Astrocyte (in vitro differentiated cells and primary cell): ENCODE measurements at regions not wholly inside any gene's neighbourhood (a gene's known extent, or its start where the extent isn't known, plus 50 kb on each side); places are given as distances from the start of the nearest gene placed in this dataset.

Experiments
- DNase-seq: peaks from one replicate; pipeline ENCODE4 v3.0.0-alpha.2; 2010; ENCODE audit warnings: low read depth
- FAIRE-seq: peaks from 2 replicates; lab custom pipeline; 2011; peaks lifted over from hg19 to GRCh38; lab: Jason Lieb, UNC
- H2AFZ ChIP-seq: 2 replicates; pipeline ENCODE4 v1.6.0; 2012; ENCODE audit warnings: low read depth, low read length, inconsistent platforms
- H3K27ac ChIP-seq: 2 replicates; pipeline ENCODE4 v1.5.1; 2011; ENCODE audit warnings: low read depth, low read length, inconsistent platforms
- H3K27me3 ChIP-seq: 2 replicates; pipeline ENCODE4 v1.6.0; 2011; ENCODE audit warnings: low read length, inconsistent platforms; ENCODE audit not compliant: insufficient read depth
- H3K36me3 ChIP-seq: 2 replicates; pipeline ENCODE4 v1.5.1; 2011; ENCODE audit warnings: low read length, inconsistent platforms; ENCODE audit not compliant: insufficient read depth
- H3K4me1 ChIP-seq: 2 replicates; pipeline ENCODE4 v1.5.1; 2011; ENCODE audit warnings: low read length, inconsistent platforms; ENCODE audit not compliant: insufficient read depth
- H3K4me2 ChIP-seq: 2 replicates; pipeline ENCODE4 v1.6.0; 2012; ENCODE audit warnings: low read length, inconsistent platforms
- H3K4me3 ChIP-seq: 2 replicates; pipeline ENCODE4 v1.5.1; 2011; ENCODE audit warnings: low read depth, mild to moderate bottlenecking, low read length, inconsistent platforms; ENCODE audit not compliant: insufficient read depth
- H3K79me2 ChIP-seq: 2 replicates; pipeline ENCODE4 v1.6.0; 2012; ENCODE audit warnings: mild to moderate bottlenecking, low read length, inconsistent platforms; ENCODE audit not compliant: insufficient read depth
- H3K9ac ChIP-seq: 2 replicates; pipeline ENCODE4 v1.6.0; 2012; ENCODE audit warnings: mild to moderate bottlenecking, low read length, inconsistent platforms
- H3K9me3 ChIP-seq: 2 replicates; pipeline ENCODE4 v1.5.1; 2012; ENCODE audit warnings: low read depth, mild to moderate bottlenecking, low read length, inconsistent platforms; ENCODE audit not compliant: insufficient read depth
- H4K20me1 ChIP-seq: 2 replicates; pipeline ENCODE4 v1.6.0; 2012; ENCODE audit warnings: low read length, inconsistent platforms; ENCODE audit not compliant: insufficient read depth
- H3K27ac Mint-ChIP-seq: one replicate; pipeline ENCODE4 v1.8.0; 2021; ENCODE audit warnings: mild to moderate bottlenecking, mixed read lengths; ENCODE audit not compliant: unreplicated experiment
- H3K27me3 Mint-ChIP-seq: one replicate; pipeline ENCODE4 v1.8.0; 2021; ENCODE audit warnings: low read depth, mixed read lengths; ENCODE audit not compliant: unreplicated experiment
- H3K36me3 Mint-ChIP-seq: one replicate; pipeline ENCODE4 v1.8.0; 2021; ENCODE audit warnings: low read depth, mixed read lengths; ENCODE audit not compliant: unreplicated experiment
- H3K4me1 Mint-ChIP-seq: one replicate; pipeline ENCODE4 v1.8.0; 2021; ENCODE audit warnings: low read depth, mixed read lengths; ENCODE audit not compliant: unreplicated experiment
- H3K4me3 Mint-ChIP-seq: one replicate; pipeline ENCODE4 v1.8.0; 2021; ENCODE audit warnings: mild to moderate bottlenecking, moderate library complexity, mixed read lengths; ENCODE audit not compliant: unreplicated experiment
- H3K9me3 Mint-ChIP-seq: one replicate; pipeline ENCODE4 v1.8.0; 2021; ENCODE audit warnings: mild to moderate bottlenecking, mixed read lengths; ENCODE audit not compliant: unreplicated experiment
- EZH2 ChIP-seq: IDR thresholded peaks from 2 replicates; pipeline ENCODE4 v1.6.1; 2012; ENCODE audit warnings: mild to moderate bottlenecking, low read length, inconsistent platforms; ENCODE audit not compliant: insufficient read depth
- TF ChIP-seq, protein P1 (sequence below): IDR thresholded peaks from 2 replicates; pipeline ENCODE4 v1.5.1; 2011; ENCODE audit warnings: low read depth, mild to moderate bottlenecking, inconsistent platforms, low read length, moderate library complexity; ENCODE audit not compliant: insufficient read depth

- Mint-ChIP-seq H3K36me3 (no peaks in the 10 kb centered on the region), H3K27ac (peak overlapping the region; percentile 48), H3K4me3 (no peak overlapping the region), H3K9me3 (peaks cover 6% of the 10 kb centered on the region), H3K4me1 (peaks cover 12% of the 10 kb centered on the region), H3K27me3 (peaks cover 13% of the 10 kb centered on the region)
- H3K4me2 ChIP-seq: peak overlapping the region; percentile 30
- H3K4me3 ChIP-seq: no peak overlapping the region
- FAIRE-seq (no peak), DNase-seq (peak; percentile 67)
- TF ChIP-seq EZH2: no peak
- TF ChIP-seq, protein P1, sequence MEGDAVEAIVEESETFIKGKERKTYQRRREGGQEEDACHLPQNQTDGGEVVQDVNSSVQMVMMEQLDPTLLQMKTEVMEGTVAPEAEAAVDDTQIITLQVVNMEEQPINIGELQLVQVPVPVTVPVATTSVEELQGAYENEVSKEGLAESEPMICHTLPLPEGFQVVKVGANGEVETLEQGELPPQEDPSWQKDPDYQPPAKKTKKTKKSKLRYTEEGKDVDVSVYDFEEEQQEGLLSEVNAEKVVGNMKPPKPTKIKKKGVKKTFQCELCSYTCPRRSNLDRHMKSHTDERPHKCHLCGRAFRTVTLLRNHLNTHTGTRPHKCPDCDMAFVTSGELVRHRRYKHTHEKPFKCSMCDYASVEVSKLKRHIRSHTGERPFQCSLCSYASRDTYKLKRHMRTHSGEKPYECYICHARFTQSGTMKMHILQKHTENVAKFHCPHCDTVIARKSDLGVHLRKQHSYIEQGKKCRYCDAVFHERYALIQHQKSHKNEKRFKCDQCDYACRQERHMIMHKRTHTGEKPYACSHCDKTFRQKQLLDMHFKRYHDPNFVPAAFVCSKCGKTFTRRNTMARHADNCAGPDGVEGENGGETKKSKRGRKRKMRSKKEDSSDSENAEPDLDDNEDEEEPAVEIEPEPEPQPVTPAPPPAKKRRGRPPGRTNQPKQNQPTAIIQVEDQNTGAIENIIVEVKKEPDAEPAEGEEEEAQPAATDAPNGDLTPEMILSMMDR: no peak
- H3K4me1 ChIP-seq: no peaks in the 10 kb centered on the region
- no peak overlapping the region for H2AFZ ChIP-seq
- no peaks in the 10 kb centered on the region for H3K79me2 ChIP-seq
- no peaks in the 10 kb centered on the region for H3K27me3 ChIP-seq
- no peak overlapping the region for H3K9ac ChIP-seq
- H3K36me3 ChIP-seq: no peaks in the 10 kb centered on the region
- no peaks in the 10 kb centered on the region for H4K20me1 ChIP-seq
- H3K27ac ChIP-seq: no peak overlapping the region
- H3K9me3 ChIP-seq: no peaks in the 10 kb centered on the region
Measured at GRCh38 chr4:117983541-117984365, 50.5 kb upstream of the NDST3 start.

GRCh38 chr4:117984366-117984680 lies 50.0 kb upstream of the NDST3 start:
- TF ChIP-seq, protein P1: no peak
- no peak for TF ChIP-seq EZH2
- Histone ChIP-seq H3K4me1 (no peaks in the 10 kb centered on the region), H3K79me2 (no peaks in the 10 kb centered on the region), H2AFZ (no peak overlapping the region), H3K4me3 (no peak overlapping the region), H3K9me3 (no peaks in the 10 kb centered on the region), H3K27me3 (no peaks in the 10 kb centered on the region), H3K27ac (no peak overlapping the region), H4K20me1 (no peaks in the 10 kb centered on the region), H3K4me2 (peak overlapping the region; percentile 30), H3K36me3 (no peaks in the 10 kb centered on the region), H3K9ac (no peak overlapping the region)
- Mint-ChIP-seq H3K4me1 (peaks cover 12% of the 10 kb centered on the region), H3K27me3 (peaks cover 13% of the 10 kb centered on the region), H3K9me3 (peaks cover 6% of the 10 kb centered on the region), H3K4me3 (no peak overlapping the region), H3K27ac (no peak overlapping the region), H3K36me3 (no peaks in the 10 kb centered on the region)
- DNase-seq (peak; percentile 19), FAIRE-seq (no peak)
